ENCODE measurements at regions not wholly inside any gene's neighbourhood (a gene's known extent, or its start where the extent isn't known, plus 50 kb on each side); places are given as distances from the start of the nearest gene placed in this dataset.
A peak's percentile ranks its signal among the peaks of the same experiment; 100 is the strongest.

DNA sequence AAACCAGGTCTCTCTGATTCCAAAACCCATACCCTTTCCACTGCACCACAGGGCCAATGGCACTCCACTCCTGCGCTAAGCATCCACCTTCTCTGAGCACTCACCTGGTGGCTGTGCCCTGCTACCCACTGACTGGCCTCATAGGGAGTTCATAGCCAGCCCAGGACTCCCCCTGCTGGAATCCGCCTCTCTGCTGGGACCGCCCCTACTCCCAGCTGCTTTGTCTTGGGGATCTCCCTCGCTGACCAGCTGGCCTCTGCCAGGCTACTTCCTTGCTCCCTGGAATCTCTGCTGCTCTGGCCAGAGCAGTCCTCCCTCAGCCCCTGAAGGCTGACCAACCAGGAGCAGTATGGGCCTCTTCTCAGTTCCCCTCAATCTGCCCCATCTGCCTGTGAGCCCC is 129.7 kb downstream of the FAXC start:
- no peak for DNase-seq (ENCODE audit: low read depth in 2 of 2)

DNA sequence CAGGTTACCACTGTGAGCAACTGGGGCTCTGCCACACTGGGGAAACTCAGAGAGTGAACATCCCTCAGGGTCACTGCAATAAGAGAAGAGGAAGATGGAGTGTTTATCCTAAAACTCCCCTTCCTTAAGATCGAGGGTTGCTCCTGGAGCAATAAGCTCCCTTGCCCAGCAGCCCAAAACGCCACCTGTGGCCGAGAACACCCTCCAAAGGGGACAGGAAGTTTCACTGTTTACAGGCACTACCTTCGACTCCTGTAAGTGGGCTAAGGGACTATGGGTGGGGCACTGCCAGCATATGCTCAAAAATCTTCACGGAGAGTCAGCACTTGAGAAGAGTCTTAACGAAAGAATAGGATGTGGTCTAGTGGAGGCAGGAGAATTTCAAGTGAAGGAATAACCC is 132.5 kb downstream of the FAXC start:
- no peak for DNase-seq (ENCODE audit: low read depth in 2 of 2)

DNA sequence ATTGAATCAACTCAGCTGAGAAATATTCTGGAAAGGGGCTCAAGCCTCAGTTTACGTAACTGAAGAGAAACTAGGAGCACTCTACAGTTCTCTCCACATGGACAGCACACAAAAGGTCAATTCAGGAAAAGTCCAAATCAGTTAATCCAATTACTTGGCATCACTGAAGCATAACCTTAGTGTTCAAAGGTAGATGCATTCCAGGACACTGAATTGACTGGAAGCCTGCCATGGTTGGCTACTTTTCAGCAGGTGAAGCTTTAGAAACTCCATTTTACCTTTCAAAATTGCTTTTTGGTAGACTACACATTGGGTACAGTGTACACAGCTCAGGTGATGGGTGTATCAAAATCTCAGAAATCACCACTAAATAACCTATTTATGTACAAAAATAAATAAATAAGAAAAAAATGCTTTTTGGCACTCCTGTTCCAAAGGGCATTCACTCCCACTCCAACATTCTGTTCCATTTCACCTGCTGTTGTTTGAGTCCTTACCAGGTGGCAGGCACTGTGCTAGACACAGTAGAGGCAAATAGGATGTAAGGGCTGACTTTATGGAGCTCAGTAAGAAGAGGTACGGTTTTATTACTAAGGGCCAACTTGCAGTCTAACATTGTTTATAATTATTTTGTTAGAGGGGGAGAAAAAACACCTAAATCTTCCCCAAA is 153.4 kb downstream of the FAXC start:
- DNase-seq (ENCODE audit: low read depth in 2 of 2) = no peak

DNA sequence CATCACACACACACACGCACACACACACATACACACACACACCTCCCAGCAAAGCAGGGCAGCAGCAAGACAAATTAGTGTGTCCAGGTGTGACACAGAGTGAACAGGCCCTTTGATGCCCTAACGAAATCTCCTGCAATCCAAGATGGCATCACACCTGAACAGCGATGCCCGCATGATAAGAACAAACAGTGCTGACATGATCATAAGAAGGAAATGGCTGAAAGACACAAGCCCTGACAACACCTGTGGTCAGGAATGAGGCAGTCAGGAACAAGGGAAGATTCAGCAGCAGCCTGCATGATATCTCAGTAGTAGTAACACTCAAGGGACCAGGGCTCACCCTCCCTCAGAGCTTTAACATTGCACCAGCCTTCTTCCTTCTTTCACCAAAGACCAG is 156.9 kb downstream of the FAXC start:
- DNase-seq (ENCODE audit: low read depth in 2 of 2) = no peak

DNA sequence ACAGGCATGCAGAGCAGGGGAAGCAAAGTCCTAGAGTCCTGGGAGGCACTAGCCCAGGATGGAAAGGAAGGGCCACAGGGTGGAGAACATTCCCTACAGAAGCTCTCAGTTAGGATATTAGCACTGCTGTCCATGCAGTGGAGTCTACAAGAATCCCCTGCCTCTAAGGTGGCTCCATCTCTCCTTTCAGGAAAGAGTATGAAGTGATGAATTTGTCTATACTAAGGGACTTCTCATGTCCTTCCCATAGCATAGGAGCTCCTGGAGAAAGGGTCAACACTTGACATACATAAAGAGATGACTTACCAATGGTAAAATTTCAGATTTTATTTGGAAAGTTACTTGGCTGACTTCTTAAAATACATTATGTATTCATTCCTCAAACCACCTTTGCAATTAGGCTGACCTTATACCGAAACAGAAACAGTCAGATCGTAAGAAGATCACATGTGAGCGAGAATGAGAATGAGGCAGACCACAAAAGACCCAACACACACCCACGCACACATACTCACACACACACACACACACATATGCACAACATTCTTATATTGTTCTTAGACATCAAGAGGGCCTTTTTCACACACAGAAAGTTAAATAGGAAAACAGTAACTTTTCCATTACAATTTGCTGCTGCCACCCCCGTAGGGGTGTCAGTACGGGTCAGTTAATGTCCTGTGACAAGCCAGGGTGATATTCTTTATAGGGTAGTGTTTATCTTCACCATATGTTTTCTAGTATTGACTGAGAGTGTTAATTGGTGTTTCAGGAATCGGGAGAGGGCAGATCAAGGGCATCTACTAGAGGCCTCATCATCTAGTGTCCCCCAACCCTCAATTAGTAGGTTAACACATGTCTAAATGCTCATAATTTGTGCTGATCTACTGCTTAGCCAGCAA is 159.4 kb downstream of the FAXC start:
- peak in 1 of 2 donors; percentile 11 for DNase-seq (ENCODE audit: low read depth in 2 of 2)

DNA sequence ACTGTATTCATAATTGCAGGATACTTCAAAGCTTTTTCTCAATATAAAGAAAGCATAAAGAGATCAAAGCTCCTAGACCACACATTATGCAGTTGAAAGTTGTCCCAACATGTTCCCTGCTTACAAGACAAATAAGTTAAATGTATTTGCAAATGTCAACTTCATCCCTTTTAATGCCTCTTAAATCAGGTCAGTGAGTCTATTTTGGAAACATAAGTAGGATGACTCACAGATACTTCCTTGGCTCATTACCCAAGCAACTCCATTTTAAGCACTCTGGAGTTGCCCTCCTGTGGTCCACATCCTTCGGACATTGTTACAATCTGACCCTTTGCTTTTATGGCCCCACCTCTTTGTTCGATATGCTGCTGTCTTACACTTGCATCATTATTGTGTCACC is 162.0 kb downstream of the FAXC start:
- DNase-seq (ENCODE audit: low read depth in 2 of 2) = no peak

DNA sequence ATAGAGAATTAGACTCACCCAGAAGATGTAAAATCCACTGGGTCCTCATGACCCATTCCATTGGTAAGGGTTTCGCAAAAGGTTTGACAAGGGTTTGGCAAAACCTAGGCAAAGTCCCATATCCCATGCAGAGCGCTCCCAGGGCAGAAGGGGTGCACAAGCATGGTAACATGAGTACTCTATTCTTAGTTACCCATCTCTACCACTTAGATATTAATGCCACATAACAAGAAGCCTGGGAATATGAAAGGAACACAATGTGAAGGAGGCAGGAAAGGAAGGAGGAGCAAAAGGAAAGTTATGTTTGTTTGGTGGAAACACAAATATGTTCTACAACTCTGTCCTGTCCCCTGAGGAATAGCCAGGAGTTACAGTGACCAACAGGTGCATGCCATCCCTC is 163.1 kb downstream of the FAXC start:
- DNase-seq (ENCODE audit: low read depth in 2 of 2) = no peak

DNA sequence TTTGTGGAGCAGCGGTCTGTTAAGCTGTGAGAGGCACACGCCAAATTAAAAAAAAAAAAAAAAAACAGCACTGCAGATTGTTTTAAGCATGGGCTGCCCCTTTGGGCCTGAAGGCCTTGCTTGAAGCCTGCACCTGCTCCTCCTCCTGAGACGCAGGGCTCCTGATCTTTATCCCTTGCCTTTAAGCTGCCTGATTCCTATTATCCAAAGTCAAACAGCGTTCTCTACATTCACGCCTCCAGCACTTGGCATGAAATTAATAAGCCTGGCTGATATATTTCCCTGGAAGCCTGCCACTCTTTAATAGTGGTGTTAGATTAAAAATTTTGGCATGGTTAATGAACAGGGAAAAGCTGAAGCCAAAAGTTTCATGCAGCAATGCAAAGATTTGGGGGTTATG is 163.9 kb downstream of the FAXC start:
- DNase-seq (ENCODE audit: low read depth in 2 of 2) = no peak

DNA sequence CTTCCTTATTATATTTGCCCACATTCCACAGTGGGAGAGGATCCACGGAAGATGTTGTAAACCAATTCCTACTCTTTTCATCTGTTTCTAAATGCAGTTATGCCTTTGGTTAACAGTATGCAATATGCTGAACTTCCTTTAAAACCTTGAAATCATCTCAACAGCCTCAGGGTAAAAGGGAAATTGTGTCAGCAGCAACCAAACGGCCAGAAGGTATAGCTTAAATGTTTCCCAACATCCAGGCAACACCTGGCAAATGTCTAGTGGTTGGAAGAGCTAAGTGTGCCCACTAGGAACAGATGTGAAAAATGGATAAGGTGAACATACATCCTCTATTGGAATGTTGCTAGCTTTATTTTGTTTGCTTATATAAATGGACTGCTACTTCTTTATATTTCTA is 164.8 kb downstream of the FAXC start:
- no peak for DNase-seq (ENCODE audit: low read depth in 2 of 2)

DNA sequence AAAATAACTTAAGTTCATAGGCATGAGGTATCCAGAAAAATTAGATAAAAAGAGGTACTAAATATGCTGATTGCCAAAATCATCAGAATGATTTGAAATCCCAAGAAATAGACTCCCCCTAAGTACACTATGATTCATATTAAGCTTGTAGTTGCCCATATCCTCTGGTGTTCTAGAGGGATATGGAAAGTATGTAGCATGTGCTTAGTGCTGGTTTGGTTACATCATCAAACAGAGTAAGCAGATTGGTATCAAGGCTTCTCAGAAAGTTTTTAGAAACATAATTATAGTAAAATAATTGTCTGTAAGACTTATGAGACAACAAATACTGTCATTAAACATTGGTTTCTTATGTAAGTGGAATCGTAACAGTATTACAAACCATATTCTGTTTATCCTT is 166.4 kb downstream of the FAXC start:
- DNase-seq (ENCODE audit: low read depth in 2 of 2) = no peak

DNA sequence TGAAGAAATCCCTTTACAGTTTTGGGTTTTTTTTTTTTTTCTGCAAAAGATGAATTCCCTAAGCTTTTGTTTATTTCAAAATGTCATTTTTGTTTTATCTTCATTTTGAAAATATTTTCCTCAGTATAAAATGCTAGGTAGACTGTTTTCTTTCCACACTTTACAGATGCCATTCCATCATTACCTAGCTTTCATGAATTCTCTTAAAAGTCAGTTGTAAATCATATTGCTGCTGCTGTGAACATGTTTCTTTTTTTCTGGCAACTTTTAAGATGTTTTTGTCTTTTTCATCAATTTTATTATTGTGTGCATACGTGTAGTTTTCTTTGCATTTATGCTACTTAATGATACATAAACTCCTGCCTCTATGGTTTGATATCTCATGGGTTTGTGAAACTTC is 168.3 kb downstream of the FAXC start:
- no peak for DNase-seq (ENCODE audit: low read depth in 2 of 2)

DNA sequence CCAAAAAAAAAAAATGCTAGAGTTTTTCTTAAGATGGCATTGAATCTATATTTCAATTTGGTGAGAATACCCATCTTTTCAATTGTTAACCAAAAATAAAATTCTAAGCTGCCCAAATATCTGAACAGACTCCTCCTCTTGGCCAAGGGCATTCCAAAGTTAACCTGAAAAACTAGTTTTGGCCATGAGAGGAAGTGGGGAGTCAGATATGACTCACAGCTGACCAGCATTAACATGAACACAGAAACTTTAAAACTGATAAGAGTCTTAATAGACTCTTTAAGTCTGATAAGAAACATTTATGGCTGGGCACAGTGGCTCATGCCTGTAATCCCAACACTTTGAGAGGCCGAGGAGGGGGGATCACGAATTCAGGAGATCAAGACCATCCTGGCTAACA is 171.3 kb downstream of the FAXC start:
- no peak for DNase-seq (ENCODE audit: low read depth in 2 of 2)

DNA sequence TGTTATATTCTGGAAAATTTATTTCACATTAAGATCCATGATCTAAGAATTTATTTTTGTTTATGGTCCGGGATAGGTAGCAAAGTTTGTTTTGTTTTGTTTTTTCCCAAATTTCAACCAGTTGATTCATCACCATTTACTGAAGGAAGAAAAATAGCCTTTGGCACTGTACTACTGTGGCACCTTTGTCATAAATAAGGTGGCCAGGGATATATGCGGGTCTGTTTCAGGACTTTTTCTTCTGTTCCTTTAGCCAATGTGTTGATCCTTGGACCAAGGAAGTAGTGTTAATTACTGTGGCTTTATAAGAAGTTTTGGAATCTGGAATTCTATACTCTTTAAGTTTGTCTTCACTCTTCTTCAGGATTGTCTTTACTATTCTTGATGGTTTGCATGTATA is 171.7 kb downstream of the FAXC start:
- DNase-seq (ENCODE audit: low read depth in 2 of 2) = no peak

DNA sequence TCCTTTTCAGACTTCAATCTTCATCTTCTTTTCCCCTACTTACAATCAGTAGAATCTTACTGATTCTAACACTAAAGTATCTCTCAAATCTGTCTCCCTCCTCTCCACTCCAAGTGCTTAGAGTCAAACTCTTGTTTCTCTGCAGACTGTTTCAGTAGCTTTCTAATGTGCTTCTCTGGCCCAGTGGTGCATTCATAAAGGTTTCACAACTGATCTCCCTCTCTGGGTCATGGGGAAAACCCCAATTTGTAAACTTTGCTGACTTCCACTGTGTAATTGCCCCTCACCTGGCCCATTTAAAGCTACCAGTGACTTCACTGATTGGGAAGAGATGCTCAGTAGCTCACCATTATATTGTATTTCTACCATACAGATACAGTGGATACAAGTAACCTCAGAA is 183.6 kb downstream of the FAXC start:
- no peak for DNase-seq (ENCODE audit: low read depth in 2 of 2)

DNA sequence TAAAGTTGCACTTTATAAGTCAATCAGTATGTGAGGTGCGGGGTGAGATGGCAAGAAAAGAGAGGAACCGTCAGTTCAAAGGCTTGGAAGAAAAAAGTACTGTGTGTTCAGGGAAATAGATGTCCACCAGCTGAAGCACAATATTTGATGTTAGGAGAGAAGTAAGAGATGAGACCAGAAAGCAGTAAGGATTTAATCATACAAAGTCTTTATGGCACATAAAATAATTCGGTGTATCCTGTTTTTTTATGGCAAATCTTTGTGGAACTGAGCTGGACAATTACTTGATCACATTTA is 197.2 kb downstream of the FAXC start:
- DNase-seq (ENCODE audit: low read depth in 2 of 2) = no peak

DNA sequence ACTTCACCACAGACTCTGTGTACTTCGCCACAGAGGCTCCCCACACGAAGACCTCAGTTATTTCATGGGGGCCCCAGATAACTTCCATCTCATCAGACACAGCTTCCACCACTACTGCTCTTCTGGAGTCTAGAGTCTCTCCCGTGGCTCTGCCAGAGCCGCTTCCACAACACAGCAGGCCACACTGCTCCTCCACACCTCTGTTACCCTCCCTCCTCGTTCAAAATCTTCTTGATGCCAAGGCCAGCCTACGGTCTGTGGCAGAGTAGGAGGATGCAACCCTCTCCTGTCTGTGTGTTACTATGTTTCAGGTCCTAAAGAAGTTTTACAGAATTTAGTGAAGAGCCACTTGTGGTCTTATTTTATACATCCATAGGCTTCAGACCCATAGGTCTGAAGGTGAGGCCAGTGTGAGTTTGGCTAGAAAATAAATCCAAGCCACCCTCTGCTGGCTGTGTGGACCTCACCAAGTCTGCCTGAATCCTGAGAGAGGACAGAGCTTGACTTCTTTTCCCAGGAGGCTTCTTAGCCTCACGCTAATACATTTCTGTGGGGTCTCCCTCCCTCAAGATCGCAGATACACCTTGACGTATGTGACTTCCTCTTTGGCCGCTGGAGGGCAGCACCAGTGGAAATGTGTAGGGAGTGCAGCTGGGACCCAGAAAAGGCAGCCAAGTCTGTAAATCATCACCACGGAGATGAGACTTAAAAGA is 197.7 kb downstream of the FAXC start:
- DNase-seq (ENCODE audit: low read depth in 2 of 2) = peak in 1 of 2 donors; percentile 38

DNA sequence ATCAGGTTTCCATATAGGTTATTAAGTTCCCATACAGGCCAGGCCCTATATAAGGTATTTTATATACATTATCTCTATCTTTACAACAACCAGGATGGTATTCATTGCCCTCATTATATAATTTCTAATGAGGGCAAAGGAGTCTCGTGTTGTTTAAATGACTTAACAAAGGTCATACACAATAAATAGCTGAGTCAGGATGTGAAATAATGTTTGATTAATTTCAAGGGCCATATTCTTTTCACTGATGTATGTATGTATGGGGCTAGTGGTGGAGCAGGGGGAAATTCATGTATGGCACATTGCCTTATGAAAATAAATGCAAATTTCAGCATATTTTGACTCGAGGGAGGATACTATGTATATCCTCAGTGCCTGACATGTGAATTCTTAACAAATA is 200.7 kb downstream of the FAXC start:
- DNase-seq (ENCODE audit: low read depth in 2 of 2) = no peak

DNA sequence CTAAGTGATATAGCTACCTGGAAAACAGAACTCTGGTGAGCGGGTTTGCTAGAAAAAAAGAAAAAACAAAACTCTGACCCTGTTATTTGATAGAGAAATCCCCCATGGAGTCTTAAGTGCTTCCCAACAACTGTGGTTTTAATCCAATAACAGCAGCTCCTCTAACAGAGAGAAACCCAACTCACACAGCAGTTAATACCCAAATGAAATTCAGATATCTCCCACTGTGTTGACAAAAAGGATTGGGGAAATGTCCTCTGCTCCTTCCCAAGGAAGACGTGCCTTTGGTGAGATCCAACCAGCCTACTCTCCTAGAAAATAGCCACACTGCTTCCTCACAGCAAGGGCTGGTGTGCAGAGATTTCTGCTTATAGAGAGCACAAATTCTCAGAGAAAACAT is 200.4 kb upstream of the FBXL4 start:
- no peak for DNase-seq (ENCODE audit: low read depth in 2 of 2)

DNA sequence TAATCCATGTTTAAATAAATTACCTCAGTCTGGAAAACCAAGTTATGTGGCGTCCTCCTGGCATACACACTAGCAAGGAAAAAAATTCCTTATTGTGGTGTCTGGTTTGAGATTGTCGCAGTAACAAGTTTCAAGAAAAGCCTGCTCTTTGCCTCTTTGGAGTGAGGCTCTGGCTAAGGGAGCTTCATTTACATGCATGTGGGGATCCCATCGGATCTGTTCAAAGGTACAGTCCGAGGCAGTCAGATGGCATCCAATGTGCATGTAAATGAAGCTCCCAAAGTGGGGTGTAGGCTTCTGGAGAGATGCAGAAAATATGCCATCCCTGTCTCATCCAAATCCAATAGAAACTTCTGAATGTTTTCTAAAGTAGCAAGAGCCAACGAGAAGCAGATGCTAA is 199.5 kb upstream of the FBXL4 start:
- DNase-seq (ENCODE audit: low read depth in 2 of 2) = no peak

DNA sequence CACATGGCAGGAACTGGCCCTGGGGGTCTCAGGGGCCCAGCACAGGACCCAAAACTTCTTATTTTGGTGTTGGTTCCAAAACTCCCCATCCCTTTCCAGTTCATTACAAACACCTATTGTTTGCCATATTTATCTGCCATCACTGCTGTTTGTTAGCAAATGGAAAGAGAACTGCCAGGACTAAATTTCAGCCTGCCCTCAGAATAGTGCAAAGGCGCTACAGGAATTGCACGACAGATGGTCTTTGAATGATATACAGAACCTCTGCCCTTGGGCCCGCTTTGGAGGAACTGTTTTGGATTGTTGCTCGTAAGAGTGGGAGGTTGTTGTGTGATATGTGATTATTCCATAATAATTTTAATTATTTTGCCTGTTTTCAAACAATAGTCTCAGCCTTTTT is 199.0 kb upstream of the FBXL4 start:
- DNase-seq (ENCODE audit: low read depth in 2 of 2) = no peak

DNA sequence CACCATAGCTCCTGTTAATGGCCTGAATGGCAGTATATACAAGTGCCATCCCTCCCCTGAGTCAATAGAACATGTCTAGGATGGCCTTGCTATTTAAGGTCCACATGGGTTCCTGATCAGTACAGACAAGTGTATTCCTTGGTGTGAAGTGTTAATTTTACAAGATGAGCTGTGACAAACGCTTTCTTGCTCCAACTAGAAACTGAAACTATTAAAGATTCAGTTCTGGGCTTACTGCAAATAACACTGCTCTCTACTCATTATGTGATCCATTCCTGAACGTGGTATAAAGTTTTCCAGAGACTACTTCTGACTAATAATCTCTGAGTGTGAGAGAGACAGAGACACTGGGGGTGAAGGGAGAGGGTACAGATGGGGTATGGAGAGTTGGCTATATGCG is 198.0 kb upstream of the FBXL4 start:
- no peak for DNase-seq (ENCODE audit: low read depth in 2 of 2)

DNA sequence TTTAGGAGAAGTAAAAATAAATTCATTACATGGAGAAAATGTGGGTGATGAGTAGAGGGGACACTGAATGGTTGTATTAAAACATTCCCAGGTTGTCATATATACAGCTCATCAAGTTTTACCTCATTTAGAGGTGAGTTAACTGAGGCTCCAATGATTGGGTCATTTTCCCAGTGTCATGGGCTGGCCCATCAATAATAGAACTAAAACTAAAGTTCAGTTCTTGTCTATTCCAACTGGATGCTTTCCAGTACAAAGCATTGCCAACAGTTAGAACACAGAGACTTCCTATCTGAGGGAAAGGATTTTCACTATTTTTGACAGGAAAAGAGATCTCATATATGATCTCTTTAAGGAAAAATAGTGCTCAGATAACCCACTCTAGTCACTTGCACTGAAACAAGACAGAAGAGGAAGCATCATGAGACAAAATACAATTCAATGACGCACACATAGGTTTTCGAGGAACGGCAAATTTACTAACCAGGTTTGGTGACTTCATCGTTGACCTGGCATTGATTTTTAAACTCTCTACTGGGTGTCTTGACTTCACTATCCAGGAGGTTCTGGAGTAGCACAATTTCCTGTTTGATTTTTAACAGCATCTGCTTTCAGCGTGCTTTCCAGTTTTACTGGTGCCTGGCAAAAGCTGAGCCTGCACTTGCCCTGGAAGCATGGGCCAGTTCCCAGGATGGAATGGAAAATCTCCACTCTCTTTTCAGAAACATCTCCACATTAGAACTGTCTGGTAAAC is 195.5 kb upstream of the FBXL4 start:
- no peak for DNase-seq (ENCODE audit: low read depth in 2 of 2)
